Neural crest cell (in vitro differentiated cells): ENCODE measurements at regions not wholly inside any gene's neighbourhood (a gene's known extent, or its start where the extent isn't known, plus 50 kb on each side); places are given as distances from the start of the nearest gene placed in this dataset.

Experiments
- DNase-seq: peaks from one replicate; pipeline ENCODE4 v3.0.0; 2021; ENCODE audit warnings: low read depth, mixed read lengths, low spot score
- H3K27ac Mint-ChIP-seq: one replicate; pipeline ENCODE4 v1.8.0; 2021; ENCODE audit warnings: mild to moderate bottlenecking, mixed read lengths; ENCODE audit not compliant: unreplicated experiment
- H3K27me3 Mint-ChIP-seq: 2 replicates; pipeline ENCODE4 v1.8.0; 2021; ENCODE audit warnings: low read depth, mild to moderate bottlenecking, mixed read lengths
- H3K36me3 Mint-ChIP-seq: 2 replicates; pipeline ENCODE4 v1.8.0; 2021; ENCODE audit warnings: low read depth, mild to moderate bottlenecking, mixed read lengths
- H3K4me1 Mint-ChIP-seq: 2 replicates; pipeline ENCODE4 v1.8.0; 2021; ENCODE audit warnings: mixed read lengths
- H3K4me3 Mint-ChIP-seq: one replicate; pipeline ENCODE4 v1.8.0; 2021; ENCODE audit warnings: mild to moderate bottlenecking, mixed read lengths
- H3K9me3 Mint-ChIP-seq: 2 replicates; pipeline ENCODE4 v1.8.0; 2021; ENCODE audit warnings: mixed read lengths
- CTCF ChIP-seq: fragments of 200-600 bp; sonication (generic); conservative IDR thresholded peaks from 2 replicates; pipeline ENCODE4 v1.5.0; 2021; ENCODE audit warnings: antibody characterized with exemption, mild to moderate bottlenecking
- microRNA-seq: library from miRNA; unstranded; fragments of <30 nt; microRNA quantifications from one replicate; pipeline ENCODE4, GENCODE V29; 2020

- peaks cover 20% of the 10 kb centered on the region for H3K9me3 Mint-ChIP-seq
- H3K27me3 Mint-ChIP-seq: no peaks in the 10 kb centered on the region
- no peak overlapping the region for H3K4me3 Mint-ChIP-seq
- no peaks in the 10 kb centered on the region for H3K4me1 Mint-ChIP-seq
- H3K36me3 Mint-ChIP-seq: peaks cover 12% of the 10 kb centered on the region
- no peak overlapping the region for H3K27ac Mint-ChIP-seq
- TF ChIP-seq CTCF: no peak
- no peak for DNase-seq
Measured at GRCh38 chr3:168154089-168154488, 58.4 kb upstream of the GOLIM4 start.

DNA sequence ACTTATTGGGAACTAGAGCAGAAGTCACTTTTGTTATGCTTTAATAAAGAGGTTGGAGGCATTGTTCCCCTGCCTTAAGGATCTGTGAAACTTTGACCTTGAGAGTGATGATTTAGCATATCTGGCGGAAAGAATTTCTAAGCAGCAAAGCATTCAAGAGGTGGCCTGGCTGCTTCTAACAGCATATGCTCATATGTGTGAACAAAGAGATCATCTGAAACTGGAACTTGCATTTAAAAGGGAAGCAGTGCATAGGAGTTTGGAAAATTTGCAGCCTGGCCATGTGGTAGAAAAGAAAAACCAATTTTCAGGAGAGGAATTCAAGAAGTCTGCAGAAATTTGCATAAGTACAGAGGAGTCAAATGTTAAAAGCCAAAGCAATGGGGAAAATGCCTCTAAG lies 56.4 kb upstream of the GOLIM4 start:
- H3K4me3 Mint-ChIP-seq: no peak overlapping the region
- no peak for DNase-seq
- peaks cover 22% of the 10 kb centered on the region for H3K9me3 Mint-ChIP-seq
- H3K27me3 Mint-ChIP-seq: no peaks in the 10 kb centered on the region
- H3K36me3 Mint-ChIP-seq: peaks cover 12% of the 10 kb centered on the region
- H3K27ac Mint-ChIP-seq: no peak overlapping the region
- H3K4me1 Mint-ChIP-seq: no peaks in the 10 kb centered on the region
- no peak for TF ChIP-seq CTCF

Small RNA genes lying in the stretch of these regions (microRNA-seq; reads per million reads assigned to microRNA genes)
- gene MIR551B: 467 reads per million, percentile 75 among the genes with 10 or more reads in this experiment
